Vagina (tissue), 2 donors: ENCODE measurements at regions not wholly inside any gene's neighbourhood (a gene's known extent, or its start where the extent isn't known, plus 50 kb on each side); places are given as distances from the start of the nearest gene placed in this dataset.

ENCODE experiments used
- DNase-seq, 2 donors: peaks; one replicate each; pipeline ENCODE4 v3.0.0-alpha.2; 2017; ENCODE audit errors: extremely low spot score in 2 of 2
- H3K27ac ChIP-seq: fragments of 200-600 bp; sonication (generic); one replicate; pipeline ENCODE4 v1.5.1; 2019
- H3K27me3 ChIP-seq: fragments of 200-600 bp; sonication (generic); one replicate; pipeline ENCODE4 v1.5.1; 2019
- H3K36me3 ChIP-seq, 2 donors: fragments of 200-600 bp; sonication (generic); one replicate each; pipeline ENCODE4 v1.5.1; 2017 to 2019
- H3K4me1 ChIP-seq: fragments of 200-600 bp; sonication (generic); one replicate; pipeline ENCODE4 v1.5.1; 2019
- H3K4me3 ChIP-seq, 2 donors: fragments of 200-600 bp; sonication (generic); 1 replicate in 1 of 2; 2 replicates in 1 of 2; pipeline ENCODE4 v1.5.1; 2016 to 2019
- H3K9me3 ChIP-seq: fragments of 200-600 bp; sonication (generic); one replicate; pipeline ENCODE4 v1.5.1; 2019
- POLR2A ChIP-seq, 2 donors: fragments of 450-650 bp; IDR thresholded peaks; one replicate each; pipeline ENCODE4 v1.6.1; 2017; ENCODE audit warnings: antibody characterized with exemption in 2 of 2, mild to moderate bottlenecking in 2 of 2, moderate library complexity in 2 of 2
- POLR2AphosphoS5 ChIP-seq, 2 donors: sonication (generic); formaldehyde crosslinking; IDR thresholded peaks; one replicate each; pipeline ENCODE4 v1.9.0; 2017; ENCODE audit warnings: antibody characterized with exemption in 2 of 2, mild to moderate bottlenecking in 2 of 2, low read depth in 1 of 2; ENCODE audit not compliant: insufficient read depth in 1 of 2
- intact Hi-C: fragments of 100-400 bp; cut with DNase I; formaldehyde crosslinking; loops from one replicate; pipeline ENCODE4 v1.15.1; 2023
- TF ChIP-seq, protein P1 (sequence below), 3 experiments: fragments of 450-650 bp in 2 of 3; fragments of 200-600 bp in 1 of 3; sonication (generic) in 1 of 3; IDR thresholded peaks; one replicate each; pipeline ENCODE4 v1.5.1; 2017 to 2019; ENCODE audit warnings: antibody characterized with exemption in 3 of 3, mild to moderate bottlenecking in 2 of 3, moderate library complexity in 2 of 3

DNA sequence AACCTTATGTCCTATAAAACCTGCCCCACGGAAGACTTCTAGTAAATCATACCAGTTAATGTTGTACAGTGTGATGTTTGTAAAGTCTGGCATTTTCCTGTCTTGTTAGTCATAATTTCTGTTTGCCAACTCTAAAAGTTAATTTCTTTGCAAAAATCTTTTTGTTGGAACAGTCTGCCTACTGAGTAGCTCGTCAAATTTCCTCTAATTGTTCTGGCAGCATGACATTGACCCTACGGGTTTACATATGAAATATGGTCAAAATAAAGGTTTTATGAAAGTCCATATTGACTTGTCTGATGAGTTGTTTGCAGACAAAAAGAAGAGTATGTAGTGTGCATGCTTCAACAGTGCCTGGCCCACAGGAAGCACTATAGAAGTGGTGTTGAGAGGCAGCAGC lies 79.8 kb upstream of the SOX2 start:
- no peak overlapping the region for H3K4me3 ChIP-seq
- H3K27me3 ChIP-seq, result no peaks in the 10 kb centered on the region
- H3K9me3 ChIP-seq, result no peaks in the 10 kb centered on the region
- H3K4me1 ChIP-seq, result no peaks in the 10 kb centered on the region
- TF ChIP-seq POLR2A (IDR thresholded peaks at IDR 0.05) (no peak), POLR2AphosphoS5 (IDR thresholded peaks at IDR 0.05; ENCODE audit: insufficient read depth in 1 of 2, low read depth in 1 of 2) (no peak)
- TF ChIP-seq, protein P1, sequence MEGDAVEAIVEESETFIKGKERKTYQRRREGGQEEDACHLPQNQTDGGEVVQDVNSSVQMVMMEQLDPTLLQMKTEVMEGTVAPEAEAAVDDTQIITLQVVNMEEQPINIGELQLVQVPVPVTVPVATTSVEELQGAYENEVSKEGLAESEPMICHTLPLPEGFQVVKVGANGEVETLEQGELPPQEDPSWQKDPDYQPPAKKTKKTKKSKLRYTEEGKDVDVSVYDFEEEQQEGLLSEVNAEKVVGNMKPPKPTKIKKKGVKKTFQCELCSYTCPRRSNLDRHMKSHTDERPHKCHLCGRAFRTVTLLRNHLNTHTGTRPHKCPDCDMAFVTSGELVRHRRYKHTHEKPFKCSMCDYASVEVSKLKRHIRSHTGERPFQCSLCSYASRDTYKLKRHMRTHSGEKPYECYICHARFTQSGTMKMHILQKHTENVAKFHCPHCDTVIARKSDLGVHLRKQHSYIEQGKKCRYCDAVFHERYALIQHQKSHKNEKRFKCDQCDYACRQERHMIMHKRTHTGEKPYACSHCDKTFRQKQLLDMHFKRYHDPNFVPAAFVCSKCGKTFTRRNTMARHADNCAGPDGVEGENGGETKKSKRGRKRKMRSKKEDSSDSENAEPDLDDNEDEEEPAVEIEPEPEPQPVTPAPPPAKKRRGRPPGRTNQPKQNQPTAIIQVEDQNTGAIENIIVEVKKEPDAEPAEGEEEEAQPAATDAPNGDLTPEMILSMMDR (IDR thresholded peaks at IDR 0.05), result no peak
- intact Hi-C loops, result no loop called here
- no peak for DNase-seq
- H3K36me3 ChIP-seq, result no peaks in the 10 kb centered on the region
- no peak overlapping the region for H3K27ac ChIP-seq

DNA sequence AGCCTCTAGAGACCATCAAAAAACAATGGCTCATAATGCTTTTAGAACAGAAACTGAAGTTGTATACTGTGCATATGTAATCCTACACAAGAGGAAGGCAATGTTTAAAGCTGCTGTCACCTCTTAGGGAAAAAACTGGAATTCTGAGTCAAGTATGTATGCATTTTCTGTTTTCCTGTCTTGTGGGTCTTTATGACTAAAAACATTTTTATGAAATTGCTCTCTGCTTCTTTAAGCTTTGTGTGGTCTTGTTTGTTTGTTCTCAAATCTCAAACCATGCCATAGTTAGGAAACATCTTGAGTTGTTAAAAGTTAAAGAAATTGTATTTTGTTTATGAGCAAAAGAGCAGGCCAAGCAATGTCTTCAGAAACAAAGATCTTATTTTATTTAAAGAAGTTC lies 80.9 kb upstream of the SOX2 start:
- H3K4me1 ChIP-seq, result no peaks in the 10 kb centered on the region
- H3K4me3 ChIP-seq, result no peak overlapping the region
- no peaks in the 10 kb centered on the region for H3K27me3 ChIP-seq
- no peaks in the 10 kb centered on the region for H3K9me3 ChIP-seq
- TF ChIP-seq, protein P1 (IDR thresholded peaks at IDR 0.05), result no peak
- no peak for TF ChIP-seq POLR2A (IDR thresholded peaks at IDR 0.05)
- TF ChIP-seq POLR2AphosphoS5 (IDR thresholded peaks at IDR 0.05; ENCODE audit: insufficient read depth in 1 of 2, low read depth in 1 of 2), result no peak
- DNase-seq, result no peak
- intact Hi-C loops, result no loop called here
- no peaks in the 10 kb centered on the region for H3K36me3 ChIP-seq
- no peak overlapping the region for H3K27ac ChIP-seq

DNA sequence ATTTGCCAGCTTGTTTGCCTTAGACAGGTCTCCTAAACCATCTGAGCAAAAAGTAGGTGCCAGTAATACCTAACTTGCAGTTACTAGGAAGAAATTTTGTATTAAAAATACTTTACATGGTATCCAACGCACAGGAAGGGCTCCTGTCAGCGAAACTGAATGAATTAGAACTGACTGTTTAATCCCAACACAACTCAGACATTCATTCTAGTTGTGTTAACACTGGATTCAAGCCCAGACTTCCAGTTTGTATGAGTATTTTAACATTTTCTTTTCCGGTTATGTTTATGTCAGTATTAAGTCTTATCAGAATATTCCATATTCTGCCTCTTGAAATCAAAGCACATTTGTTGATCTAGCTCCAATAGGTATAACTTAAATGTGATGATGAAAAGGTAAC lies 82.0 kb upstream of the SOX2 start:
- no peak for DNase-seq
- Histone ChIP-seq H3K4me1 (no peaks in the 10 kb centered on the region), H3K36me3 (no peaks in the 10 kb centered on the region), H3K27me3 (no peaks in the 10 kb centered on the region), H3K9me3 (no peaks in the 10 kb centered on the region), H3K4me3 (no peak overlapping the region), H3K27ac (no peak overlapping the region)
- intact Hi-C loops, result no loop called here
- TF ChIP-seq, protein P1 (IDR thresholded peaks at IDR 0.05), result no peak
- TF ChIP-seq POLR2AphosphoS5 (IDR thresholded peaks at IDR 0.05; ENCODE audit: insufficient read depth in 1 of 2, low read depth in 1 of 2) (no peak), POLR2A (IDR thresholded peaks at IDR 0.05) (no peak)

DNA sequence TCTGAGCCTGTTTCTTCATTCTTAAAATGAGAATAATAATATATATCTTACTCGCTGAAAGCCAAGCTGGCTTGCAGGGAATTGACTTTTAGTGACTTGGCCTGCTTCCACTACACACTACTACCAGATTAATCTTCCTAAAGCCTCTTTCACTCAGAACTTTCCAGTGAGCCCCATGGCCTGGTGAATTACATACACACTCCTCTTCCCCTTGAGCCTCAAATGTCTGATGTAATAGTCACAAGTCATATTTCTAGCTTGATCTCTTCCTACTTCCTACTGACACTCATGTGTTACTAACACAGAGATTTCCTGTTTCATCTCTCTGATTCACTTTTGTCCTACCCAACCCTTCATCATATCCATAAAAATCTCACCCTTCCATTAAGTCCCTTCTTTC lies 82.7 kb upstream of the SOX2 start:
- intact Hi-C loops, result no loop called here
- Histone ChIP-seq H3K4me1 (no peaks in the 10 kb centered on the region), H3K27me3 (no peaks in the 10 kb centered on the region), H3K4me3 (no peak overlapping the region), H3K27ac (no peak overlapping the region), H3K36me3 (no peaks in the 10 kb centered on the region), H3K9me3 (no peaks in the 10 kb centered on the region)
- no peak for TF ChIP-seq POLR2A (IDR thresholded peaks at IDR 0.05)
- TF ChIP-seq, protein P1 (IDR thresholded peaks at IDR 0.05), result no peak
- no peak for TF ChIP-seq POLR2AphosphoS5 (IDR thresholded peaks at IDR 0.05; ENCODE audit: insufficient read depth in 1 of 2, low read depth in 1 of 2)
- no peak for DNase-seq

DNA sequence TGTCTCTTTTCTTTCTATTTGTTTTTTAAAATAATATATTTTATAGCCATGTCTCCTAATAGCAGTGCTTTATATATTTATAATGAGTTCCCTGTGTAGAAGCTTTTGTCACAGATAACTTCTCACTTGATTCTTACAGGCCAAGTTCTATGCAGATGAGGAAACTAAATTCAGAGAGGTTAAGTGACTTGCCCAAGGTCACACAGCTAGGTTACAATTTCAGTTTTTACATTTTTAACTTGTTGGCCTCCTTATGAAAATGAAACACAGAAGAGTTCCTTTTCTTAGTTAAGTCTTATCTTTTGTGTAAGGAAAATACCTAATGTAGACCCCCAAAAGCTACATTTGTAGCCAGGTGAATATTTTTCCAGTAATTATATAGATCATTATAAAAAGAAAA lies 83.3 kb upstream of the SOX2 start:
- intact Hi-C loops, result no loop called here
- Histone ChIP-seq H3K36me3 (no peaks in the 10 kb centered on the region), H3K27ac (no peak overlapping the region)

More for the DNA sequence above, 83.3 kb upstream of the SOX2 start:
- H3K27me3 ChIP-seq, result no peaks in the 10 kb centered on the region
- no peak for DNase-seq
- TF ChIP-seq POLR2A (IDR thresholded peaks at IDR 0.05) (no peak), POLR2AphosphoS5 (IDR thresholded peaks at IDR 0.05; ENCODE audit: insufficient read depth in 1 of 2, low read depth in 1 of 2) (no peak)
- TF ChIP-seq, protein P1 (IDR thresholded peaks at IDR 0.05), result no peak
- H3K4me1 ChIP-seq, result no peaks in the 10 kb centered on the region
- no peak overlapping the region for H3K4me3 ChIP-seq
- H3K9me3 ChIP-seq, result no peaks in the 10 kb centered on the region
